NCI-H510A (cell line): ENCODE measurements at regions not wholly inside any gene's neighbourhood (a gene's known extent, or its start where the extent isn't known, plus 50 kb on each side); places are given as distances from the start of the nearest gene placed in this dataset.

Source experiments
- DNase-seq: peaks from one replicate; lab custom pipeline; 2025; lab: John Stamatoyannopoulos, UW

- no peak for DNase-seq
Measured at GRCh38 chr11:110921742-110922521, 209.7 kb upstream of the ARHGAP20 start.

- no peak for DNase-seq
Measured at GRCh38 chr11:110919241-110919922, 207.1 kb upstream of the ARHGAP20 start.

- no peak for DNase-seq
Measured at GRCh38 chr11:110918351-110918750, 206.1 kb upstream of the ARHGAP20 start.

- no peak for DNase-seq
Measured at GRCh38 chr11:110912437-110912836, 200.2 kb upstream of the ARHGAP20 start.

- DNase-seq, result no peak
Measured at GRCh38 chr11:110910384-110910783, 198.1 kb upstream of the ARHGAP20 start.

- DNase-seq, result no peak
Measured at GRCh38 chr11:110909336-110909735, 197.1 kb upstream of the ARHGAP20 start.

- no peak for DNase-seq
Measured at GRCh38 chr11:110908401-110909105, 196.3 kb upstream of the ARHGAP20 start.

- no peak for DNase-seq
Measured at GRCh38 chr11:110907629-110908028, 195.4 kb upstream of the ARHGAP20 start.

- no peak for DNase-seq
Measured at GRCh38 chr11:110903830-110904229, 191.6 kb upstream of the ARHGAP20 start.

- no peak for DNase-seq
Measured at GRCh38 chr11:110903378-110903777, 191.1 kb upstream of the ARHGAP20 start.

- no peak for DNase-seq
Measured at GRCh38 chr11:110901441-110901840, 189.2 kb upstream of the ARHGAP20 start.

- no peak for DNase-seq
Measured at GRCh38 chr11:110900426-110900825, 188.2 kb upstream of the ARHGAP20 start.

- no peak for DNase-seq
Measured at GRCh38 chr11:110897035-110897434, 184.8 kb upstream of the ARHGAP20 start.

GRCh38 chr11:110896358-110896757 lies 184.1 kb upstream of the ARHGAP20 start:
- DNase-seq, result no peak

GRCh38 chr11:110894224-110894623 lies 182.0 kb upstream of the ARHGAP20 start:
- DNase-seq, result no peak

GRCh38 chr11:110892741-110893285 lies 180.6 kb upstream of the ARHGAP20 start:
- no peak for DNase-seq

GRCh38 chr11:110891411-110891810 lies 179.2 kb upstream of the ARHGAP20 start:
- DNase-seq, result no peak

- DNase-seq, result no peak
Measured at GRCh38 chr11:110890995-110891394, 178.8 kb upstream of the ARHGAP20 start.

- DNase-seq, result no peak
Measured at GRCh38 chr11:110886288-110886970, 174.2 kb upstream of the ARHGAP20 start.

GRCh38 chr11:110883256-110883655 lies 171.0 kb upstream of the ARHGAP20 start:
- no peak for DNase-seq

GRCh38 chr11:110878513-110878912 lies 166.3 kb upstream of the ARHGAP20 start:
- no peak for DNase-seq

GRCh38 chr11:110874437-110875030 lies 162.3 kb upstream of the ARHGAP20 start:
- no peak for DNase-seq
